Sciatic nerve (tissue), 2 donors: ENCODE measurements at regions not wholly inside any gene's neighbourhood (a gene's known extent, or its start where the extent isn't known, plus 50 kb on each side); places are given as distances from the start of the nearest gene placed in this dataset.
"Not testable (repeated sequence)": the region's sequence is repeated elsewhere in the genome, so short reads cannot be mapped to it uniquely, and the experiment has no call there.

ENCODE experiments used
- ATAC-seq: fragments of 200-7000 bp; cut with Tn5 transposase; one replicate; pipeline ENCODE4 v1.9.1; 2020; ENCODE audit warnings: mild to moderate bottlenecking, moderate library complexity
- DNase-seq: peaks from one replicate; pipeline ENCODE4 v3.0.0-alpha.2; 2020; ENCODE audit warnings: low spot score
- intact Hi-C: fragments of 100-400 bp; cut with DNase I; formaldehyde crosslinking; loops from one replicate; pipeline ENCODE4 v1.14.2; 2022
- donor health status: DM: no; HTN: no; CAD: no.
- donor health status: DM: no; HTN: no; CAD: no.

DNA sequence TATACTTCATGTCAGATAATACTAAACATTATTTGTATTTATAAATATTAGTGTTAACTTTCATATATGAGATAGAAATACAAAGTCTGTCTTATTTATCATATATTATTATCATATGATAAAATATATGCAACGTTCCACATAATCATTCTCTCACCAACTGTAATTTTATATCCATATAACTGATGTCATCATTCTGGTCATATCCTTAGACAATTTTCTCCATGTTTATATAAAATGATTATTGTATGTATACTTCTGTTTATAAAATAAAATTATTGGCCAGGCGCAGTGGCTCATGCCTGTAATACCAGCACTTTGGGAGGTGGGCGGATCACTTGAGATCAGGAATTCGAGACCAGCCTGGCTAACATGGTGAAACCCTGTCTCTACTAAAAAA, 2007.1 kb downstream of the EFNA5 start:
- intact Hi-C loops = no loop called here
- no peak for DNase-seq
- ATAC-seq = no peak

DNA sequence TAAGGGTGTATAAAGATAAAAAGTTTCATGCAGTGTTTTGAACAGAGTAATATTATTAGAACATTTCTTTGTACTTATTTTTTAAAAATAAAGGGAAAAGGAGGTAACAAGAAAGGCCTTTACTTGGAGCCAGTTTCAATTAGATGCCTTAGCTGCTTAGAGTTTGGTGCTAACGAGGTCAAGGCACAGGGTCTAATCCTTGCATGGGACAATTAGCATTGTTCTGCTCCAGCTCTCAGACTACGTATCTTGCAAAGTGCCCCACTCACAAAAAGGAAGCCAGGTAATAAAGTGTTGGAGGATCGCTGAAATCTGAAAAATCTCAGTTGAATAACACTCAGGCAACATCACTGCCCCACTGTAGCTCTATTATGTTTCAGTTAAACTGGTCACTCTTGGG, 2011.3 kb downstream of the EFNA5 start:
- intact Hi-C loops = no loop called here
- no peak for DNase-seq
- ATAC-seq = no peak

DNA sequence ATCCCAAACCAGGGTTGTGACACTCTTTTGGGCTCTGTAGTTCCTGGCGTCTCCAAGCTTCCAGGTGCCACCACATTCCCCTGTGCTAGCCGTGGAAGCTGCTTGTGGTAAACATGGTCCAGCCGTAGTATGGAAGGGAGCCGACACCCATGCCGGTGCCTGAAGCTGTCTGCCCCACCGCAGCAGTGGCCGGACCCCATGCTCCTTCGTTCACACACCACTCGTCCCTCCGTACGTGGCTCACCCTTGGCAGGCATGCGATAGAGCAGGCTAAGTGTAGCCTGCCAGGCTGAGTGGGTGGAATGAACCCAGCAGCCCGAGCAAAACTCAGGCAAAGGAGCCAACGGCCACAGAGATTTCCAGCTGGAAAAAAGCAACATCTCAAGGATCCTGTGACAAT, 2030.4 kb downstream of the EFNA5 start:
- intact Hi-C loops = no loop called here

DNA sequence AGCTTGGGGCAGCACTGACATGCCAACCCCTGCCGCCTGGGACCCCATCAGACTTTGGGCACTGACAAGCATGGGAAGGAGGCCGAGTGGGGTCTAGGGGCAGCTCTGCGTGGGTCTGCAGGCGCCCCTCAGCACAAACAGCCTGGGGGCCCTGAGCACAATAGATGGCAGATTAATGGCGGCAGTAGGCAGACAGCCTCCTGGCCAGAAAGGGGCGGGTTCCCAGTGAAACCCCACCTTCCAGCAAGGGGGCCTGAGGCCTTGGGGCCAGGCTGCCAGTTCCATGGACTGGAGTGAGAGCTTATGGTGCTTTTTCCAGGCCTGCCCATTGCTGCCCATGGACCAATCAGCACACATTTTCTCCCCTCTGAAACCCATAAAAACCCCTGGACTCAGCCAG, 2031.2 kb downstream of the EFNA5 start:
- ATAC-seq (no peak), DNase-seq (no peak)
- intact Hi-C loops = no loop called here

More for the DNA sequence above, 2030.4 kb downstream of the EFNA5 start:
- ATAC-seq (no peak), DNase-seq (no peak)

DNA sequence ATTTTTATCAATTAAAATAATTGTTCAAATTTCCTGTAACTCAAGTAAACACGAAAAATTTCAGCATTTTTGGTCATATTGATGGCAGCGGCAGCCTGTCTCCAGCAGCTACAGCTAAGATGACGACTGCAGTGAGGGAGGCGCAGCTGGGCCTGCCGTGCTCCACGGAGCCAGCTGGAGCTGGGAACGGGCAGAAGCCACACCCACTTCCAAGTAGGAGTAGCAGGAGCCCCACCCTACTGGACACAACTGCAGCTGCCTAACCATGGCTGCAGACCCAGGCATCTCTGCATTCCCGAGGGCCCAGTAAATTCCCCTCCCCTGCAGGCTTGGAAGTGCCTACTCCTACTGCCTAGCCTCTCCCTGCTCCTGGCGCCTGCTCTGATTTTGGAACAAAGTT, 2031.7 kb downstream of the EFNA5 start:
- intact Hi-C loops = no loop called here

DNA sequence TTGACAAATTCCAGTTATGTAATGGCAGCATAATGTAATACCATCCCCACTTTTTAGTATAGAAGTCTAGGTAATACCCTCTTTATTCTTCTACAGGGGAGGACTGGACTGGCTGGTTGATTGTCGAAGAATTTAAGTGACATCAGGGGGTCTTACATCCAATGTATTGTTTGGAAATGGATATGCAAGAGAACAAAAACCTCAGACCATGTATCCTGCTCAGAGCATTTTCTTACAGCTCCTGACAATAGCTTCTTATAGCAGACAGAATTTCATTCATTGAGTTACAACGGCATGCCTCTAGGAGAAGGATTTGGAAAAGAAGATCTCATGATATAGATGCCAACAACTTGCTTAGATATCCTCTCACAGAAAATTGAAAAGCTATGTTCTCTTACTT, 2032.3 kb downstream of the EFNA5 start:
- DNase-seq = no peak
- no peak for ATAC-seq
- intact Hi-C loops = no loop called here

More for the DNA sequence above, 2031.7 kb downstream of the EFNA5 start:
- ATAC-seq (no peak), DNase-seq (no peak)

DNA sequence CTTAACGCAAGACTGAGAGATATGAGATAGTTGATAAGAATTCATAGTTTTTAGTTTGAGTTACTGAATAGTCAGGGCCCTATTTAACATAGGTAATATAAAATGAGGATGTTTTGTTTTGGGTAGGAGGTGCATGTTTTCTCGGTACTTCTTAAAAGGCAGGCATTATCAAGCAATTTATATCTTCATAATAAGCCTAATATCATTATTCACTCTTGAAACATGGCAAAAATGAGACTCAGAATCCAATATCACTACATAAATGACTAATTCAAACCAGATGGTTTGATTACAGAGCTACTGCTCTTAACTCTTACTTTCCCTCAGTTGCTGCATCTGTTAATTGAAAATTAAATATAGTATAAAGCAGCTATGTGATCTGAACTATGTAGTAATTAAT, 2038.7 kb downstream of the EFNA5 start:
- ATAC-seq (no peak), DNase-seq (no peak)
- intact Hi-C loops = no loop called here

DNA sequence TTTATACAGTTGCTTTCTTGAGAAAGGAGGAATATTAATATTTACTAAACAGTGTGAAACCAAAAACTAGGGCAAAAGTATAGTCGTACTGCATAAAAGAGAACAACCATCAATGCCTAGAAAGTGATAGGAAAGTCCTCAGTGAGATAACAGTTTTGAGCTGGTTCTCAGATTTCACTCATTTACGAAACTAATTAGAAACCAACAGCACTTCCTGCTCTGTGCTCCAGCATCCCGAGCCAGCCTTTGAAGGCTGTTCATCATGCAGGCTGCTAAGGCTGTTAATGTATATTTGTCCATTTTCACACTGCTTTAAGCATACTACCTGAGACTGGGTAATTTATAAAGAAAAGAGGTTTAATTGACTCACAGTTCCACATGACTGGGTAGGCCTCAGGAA, 2039.9 kb downstream of the EFNA5 start:
- intact Hi-C loops = no loop called here
- DNase-seq (no peak), ATAC-seq (no peak)

DNA sequence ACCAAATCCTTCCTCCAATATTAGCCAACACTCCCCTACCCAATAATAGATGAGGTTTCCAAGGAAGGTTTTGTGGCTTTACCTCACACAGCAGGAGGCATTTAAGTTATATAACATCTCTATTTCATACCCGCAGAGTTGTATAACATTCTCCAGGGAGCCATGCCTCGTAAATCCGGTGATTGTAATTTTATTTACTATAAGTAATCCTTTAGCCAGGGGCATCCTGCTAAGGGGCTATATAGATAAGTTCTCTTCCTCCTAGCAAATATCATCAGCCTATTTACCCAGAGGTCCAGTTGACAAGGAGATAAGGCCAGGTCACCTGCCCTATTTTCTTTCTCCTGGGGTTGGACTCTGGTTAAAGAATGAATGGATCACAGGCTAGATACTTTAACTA, 2051.0 kb downstream of the EFNA5 start:
- no peak for ATAC-seq
- no peak for DNase-seq
- intact Hi-C loops = no loop called here

DNA sequence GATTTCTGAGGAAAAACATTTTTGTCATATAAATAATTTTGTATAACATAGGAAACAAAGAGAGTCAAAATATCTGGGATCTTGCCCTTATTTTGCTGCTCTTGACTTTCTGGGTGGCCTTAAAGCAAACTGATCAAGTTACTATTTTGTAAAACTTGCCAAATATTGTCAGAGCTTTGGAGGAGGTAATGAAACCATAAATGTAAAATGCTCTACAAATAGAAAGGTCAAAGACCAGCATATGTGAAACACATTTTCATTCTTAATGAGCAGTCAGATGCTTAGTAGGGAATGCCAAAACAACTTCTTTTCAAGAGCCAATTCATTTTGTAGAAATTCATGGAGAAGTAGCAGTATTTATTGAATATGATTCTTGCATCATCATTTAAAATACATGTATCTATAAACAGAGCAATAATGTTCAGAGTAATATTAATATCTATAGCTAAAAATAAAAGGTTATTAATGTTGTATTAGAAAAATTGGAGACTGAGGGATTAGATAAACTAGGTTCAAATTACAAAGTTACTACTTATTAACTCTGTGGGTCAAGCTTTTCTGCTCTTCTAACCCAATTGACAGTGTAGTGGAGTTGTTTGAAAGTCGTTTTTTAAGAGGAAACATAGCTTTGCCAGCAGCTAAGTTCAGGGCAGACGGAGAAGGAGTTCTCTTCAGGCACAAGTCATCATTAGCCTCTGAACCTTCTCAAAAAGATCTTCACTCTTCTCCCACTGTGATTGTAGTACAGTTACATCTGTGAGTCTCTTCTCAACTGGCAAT, 2053.1 kb downstream of the EFNA5 start:
- intact Hi-C loops = no loop called here
- DNase-seq (no peak), ATAC-seq (no peak)

DNA sequence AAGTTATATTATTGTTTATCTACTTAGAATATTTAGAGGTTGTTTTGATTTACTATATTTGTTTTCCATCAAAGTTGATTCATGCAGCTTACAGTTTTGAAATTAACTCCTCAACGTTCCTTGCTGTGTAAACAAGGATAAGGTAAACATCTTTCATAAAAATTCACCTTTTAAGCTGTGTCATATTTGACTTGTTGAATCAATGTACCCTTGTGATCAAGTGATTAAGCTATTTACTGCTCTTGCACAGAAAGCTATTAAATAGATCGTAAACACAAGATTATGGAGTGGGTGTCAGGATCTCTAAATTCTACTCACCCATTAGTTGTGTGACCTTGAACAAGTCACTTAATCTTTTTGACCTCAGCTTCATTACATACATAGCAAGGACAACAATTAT, 2054.0 kb upstream of the NUDT12 start:
- no peak for ATAC-seq
- intact Hi-C loops = no loop called here
- DNase-seq = no peak

DNA sequence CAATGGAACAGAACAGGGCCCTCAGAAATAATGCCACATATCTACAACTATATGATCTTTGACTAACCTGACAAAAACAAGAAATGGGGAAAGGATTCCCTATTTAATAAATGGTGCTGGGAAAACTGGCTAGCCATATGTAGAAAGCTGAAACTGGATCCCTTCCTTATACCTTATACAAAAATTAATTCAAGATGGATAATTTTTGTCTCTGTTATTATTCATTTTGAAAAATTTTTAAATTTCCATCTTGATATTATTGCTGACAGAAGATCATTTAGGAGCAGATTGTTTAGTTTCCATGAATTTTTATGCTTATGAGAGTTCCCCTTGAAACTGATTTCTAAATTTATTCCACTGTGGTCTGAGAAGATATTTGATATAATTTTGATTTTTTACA, 2039.8 kb upstream of the NUDT12 start:
- intact Hi-C loops, DNase-seq, ATAC-seq: not testable (repeated sequence)

DNA sequence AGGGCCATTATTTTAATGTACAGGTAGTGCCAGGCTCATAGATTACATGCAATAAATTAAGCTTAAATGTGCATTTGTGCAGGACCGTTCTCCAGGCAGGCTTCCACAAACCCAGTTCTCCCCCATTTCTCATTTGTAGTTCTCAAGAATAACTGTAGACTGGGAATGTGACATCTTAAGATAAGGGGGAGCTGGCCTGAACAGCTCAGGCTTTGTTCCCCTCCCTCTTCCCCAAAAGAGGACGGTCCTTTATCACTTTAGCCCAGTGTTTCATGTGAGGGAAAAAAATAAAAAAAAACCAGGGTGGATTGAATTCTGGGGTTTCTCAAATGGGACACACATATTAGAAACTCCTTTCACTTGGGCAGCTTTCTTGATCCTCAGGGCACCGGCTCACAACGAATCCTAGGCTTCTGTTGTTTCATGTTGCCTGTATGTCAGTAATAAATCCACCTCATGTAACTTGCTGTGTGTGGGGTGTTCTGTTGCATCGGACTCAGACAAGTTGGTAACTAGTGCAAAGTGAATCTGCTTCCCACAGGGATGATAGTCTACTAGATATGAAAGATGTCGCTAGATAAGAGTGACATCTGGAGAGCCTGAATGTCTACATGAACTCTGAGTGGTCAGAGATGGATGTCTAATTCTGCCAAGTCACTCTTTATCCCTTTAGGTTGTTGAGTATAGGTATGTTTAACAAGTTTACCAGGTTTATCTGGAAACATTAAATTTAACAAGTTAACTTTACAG, 2030.6 kb upstream of the NUDT12 start:
- no peak for DNase-seq
- intact Hi-C loops = no loop called here
- ATAC-seq = no peak

DNA sequence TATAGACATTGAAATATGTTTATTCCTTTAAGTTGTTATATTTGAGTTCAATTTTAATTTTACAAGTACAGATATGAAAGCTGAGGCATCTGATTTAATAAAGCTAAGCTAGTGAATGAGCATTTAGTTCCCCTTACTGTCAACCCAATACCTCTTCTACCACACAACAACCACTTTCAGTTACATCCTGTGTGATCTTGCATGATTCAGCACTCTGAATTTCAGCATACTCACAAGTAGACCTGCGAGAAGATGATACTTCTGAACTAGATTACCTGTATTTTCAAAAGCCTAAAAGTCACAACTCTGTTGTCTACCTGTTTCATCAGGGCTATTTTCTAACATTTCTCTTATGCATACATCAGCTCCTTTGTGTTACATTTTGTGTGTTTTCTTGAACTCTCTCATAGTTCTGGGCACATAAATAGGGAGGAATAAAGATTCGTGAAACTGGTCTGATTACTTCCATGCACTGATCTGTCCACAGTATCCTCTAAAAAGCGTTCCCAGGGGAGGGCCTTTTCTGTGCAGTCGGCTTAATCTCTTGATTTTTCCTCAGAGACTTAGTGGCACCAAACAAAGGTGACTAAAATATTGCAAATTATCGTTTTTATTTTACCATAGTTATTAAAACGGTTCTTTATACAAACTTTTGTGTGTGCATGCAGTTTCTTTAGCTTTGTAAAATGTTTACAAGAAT, 2025.5 kb upstream of the NUDT12 start:
- ATAC-seq = no peak
- no peak for DNase-seq
- intact Hi-C loops = no loop called here

DNA sequence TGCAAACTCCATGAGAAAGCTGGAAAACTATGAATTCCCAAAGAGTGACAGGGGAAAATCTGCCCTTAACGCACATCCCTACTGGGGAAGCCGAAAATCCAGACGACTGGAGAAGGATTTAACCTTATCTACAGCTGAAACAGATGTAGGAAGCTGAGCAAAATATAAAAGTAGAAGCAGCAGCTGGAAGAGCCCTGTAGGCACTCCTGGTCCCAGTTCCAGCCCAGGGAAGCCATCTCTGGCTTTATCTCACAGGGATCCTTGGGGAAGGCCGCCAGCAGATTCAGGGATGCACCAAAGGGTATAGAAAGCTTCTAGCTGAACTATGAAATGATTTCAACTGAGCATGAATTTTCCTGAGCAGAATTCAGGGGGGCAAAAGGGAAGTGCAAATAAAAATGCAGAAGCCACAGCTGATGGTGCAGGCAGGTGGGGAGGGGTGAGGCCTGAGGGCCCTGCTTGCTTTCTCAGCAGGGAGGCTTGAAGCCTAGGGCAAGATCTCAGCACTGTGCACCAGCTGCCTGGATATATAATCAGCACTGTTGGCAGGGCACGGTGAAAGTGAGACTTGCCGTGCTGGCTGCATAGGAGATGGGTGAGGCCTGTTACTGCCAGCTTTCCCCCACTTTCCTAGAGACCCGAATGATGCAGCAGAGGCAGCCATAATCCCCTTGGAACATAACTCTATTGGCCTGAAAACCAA, 2019.5 kb upstream of the NUDT12 start:
- intact Hi-C loops = no loop called here
- DNase-seq (no peak), ATAC-seq (no peak)

DNA sequence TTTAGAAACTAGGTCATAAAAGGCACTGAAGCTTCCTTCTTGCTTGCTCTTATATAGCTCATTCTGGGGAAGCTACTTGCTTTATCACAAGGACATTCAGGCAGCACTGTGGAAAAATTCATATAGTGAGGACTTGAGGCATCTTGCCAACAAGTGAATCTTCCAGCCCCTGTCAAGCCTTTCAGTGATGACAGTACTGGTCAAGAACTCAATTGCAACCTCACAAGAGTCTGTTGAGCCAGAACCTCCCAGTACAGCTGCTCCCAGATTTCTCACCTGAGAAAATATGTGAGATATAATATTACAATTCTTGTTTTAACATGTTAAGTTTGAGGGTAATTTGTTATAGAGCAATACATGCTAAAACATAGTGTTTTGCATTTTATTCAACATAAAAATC, 2011.0 kb upstream of the NUDT12 start:
- intact Hi-C loops = no loop called here
- no peak for DNase-seq
- no peak for ATAC-seq

DNA sequence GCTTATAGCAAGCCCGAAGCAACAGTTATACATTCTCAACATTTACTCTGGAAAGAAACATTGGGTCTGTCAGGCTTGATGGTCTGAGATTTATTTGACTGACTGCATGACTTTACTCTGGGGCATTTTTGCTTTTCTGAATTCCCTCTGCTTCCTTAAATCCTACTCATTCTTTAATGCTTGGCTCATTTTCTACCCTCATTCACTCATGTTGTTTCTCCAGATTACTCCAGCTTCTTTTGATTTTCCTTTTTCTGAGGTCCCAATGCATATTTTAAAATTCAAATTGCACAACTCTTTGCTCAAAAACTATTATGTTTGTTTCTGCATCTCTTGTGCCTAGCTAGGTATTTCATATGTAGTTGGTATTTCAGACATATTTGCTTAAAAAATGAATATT, 2002.9 kb upstream of the NUDT12 start:
- DNase-seq (no peak), ATAC-seq (no peak)
- intact Hi-C loops = no loop called here

DNA sequence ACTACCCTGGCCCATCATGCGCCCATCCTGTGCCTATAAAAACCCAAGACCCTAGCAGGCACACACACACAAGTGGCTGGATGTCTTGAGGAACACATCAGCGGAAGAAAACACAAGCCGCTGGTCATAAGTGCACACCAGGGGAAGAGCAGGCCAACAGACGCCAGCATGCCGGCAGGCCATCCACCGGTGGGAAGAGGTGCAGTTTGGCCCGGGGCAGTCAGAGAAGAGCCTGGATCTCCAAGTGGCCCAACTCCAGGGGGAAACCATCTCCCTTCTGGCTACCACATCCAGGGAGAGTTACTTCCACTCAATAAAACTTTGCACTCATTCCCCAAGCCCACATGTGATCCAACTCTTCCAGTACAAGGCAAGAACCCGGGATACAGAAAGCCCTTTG, 2001.3 kb upstream of the NUDT12 start:
- DNase-seq (no peak), ATAC-seq (no peak)
- intact Hi-C loops = no loop called here

DNA sequence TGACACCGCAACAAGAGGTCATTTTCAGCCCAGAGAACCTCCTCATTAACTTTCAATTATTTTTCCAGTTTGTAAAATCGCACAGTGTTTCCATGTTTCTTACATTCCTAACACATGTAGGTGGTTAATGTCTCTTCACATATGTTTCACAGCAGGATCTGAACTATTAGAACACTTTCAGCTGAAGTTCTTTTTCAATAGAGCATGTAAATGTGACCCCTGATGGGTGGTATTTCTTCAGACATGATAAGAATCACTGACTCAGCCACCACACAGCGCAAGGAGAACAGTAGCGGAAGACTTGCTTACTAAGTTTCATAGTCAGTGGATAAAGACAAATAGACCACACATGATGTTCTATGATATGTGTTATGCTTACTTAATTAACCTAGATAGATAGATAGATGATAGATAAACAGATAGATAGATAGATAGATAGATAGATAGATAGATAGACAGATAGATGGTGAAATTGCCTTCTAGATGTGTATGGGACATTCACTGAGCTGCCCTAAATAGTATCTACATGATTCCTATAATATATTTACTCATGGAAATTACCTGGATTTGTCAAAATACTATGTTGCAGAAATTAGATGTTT, 1992.1 kb upstream of the NUDT12 start:
- intact Hi-C loops = no loop called here
- ATAC-seq = no peak

More for the DNA sequence above, 1992.1 kb upstream of the NUDT12 start:
- DNase-seq = no peak
